ENCODE measurements at regions not wholly inside any gene's neighbourhood (a gene's known extent, or its start where the extent isn't known, plus 50 kb on each side); places are given as distances from the start of the nearest gene placed in this dataset.

- TF ChIP-seq, protein P1, sequence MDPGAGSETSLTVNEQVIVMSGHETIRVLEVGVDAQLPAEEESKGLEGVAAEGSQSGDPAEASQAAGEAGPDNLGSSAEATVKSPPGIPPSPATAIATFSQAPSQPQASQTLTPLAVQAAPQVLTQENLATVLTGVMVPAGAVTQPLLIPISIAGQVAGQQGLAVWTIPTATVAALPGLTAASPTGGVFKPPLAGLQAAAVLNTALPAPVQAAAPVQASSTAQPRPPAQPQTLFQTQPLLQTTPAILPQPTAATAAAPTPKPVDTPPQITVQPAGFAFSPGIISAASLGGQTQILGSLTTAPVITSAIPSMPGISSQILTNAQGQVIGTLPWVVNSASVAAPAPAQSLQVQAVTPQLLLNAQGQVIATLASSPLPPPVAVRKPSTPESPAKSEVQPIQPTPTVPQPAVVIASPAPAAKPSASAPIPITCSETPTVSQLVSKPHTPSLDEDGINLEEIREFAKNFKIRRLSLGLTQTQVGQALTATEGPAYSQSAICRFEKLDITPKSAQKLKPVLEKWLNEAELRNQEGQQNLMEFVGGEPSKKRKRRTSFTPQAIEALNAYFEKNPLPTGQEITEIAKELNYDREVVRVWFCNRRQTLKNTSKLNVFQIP (CRISPR knock-in tag; IDR thresholded peaks at IDR 0.05; ENCODE audit: borderline replicate concordance, low read depth) = no peak
- TF ChIP-seq ISL1 (CRISPR knock-in tag; IDR thresholded peaks at IDR 0.05) (no peak), CSDC2 (CRISPR knock-in tag; IDR thresholded peaks at IDR 0.05) (no peak), ARNTL (CRISPR knock-in tag; IDR thresholded peaks at IDR 0.05; ENCODE audit: borderline replicate concordance, low read depth) (no peak), ZFP3 (CRISPR knock-in tag; IDR thresholded peaks at IDR 0.05) (no peak), RARB (CRISPR knock-in tag; IDR thresholded peaks at IDR 0.05) (no peak), ZFP30 (CRISPR knock-in tag; IDR thresholded peaks at IDR 0.05) (no peak), BACH2 (CRISPR knock-in tag; IDR thresholded peaks at IDR 0.05; ENCODE audit: borderline replicate concordance) (no peak), ZC3H10 (CRISPR knock-in tag; IDR thresholded peaks at IDR 0.05) (no peak), ZNF70 (CRISPR knock-in tag; IDR thresholded peaks at IDR 0.05) (no peak)
- TF ChIP-seq, protein P2, sequence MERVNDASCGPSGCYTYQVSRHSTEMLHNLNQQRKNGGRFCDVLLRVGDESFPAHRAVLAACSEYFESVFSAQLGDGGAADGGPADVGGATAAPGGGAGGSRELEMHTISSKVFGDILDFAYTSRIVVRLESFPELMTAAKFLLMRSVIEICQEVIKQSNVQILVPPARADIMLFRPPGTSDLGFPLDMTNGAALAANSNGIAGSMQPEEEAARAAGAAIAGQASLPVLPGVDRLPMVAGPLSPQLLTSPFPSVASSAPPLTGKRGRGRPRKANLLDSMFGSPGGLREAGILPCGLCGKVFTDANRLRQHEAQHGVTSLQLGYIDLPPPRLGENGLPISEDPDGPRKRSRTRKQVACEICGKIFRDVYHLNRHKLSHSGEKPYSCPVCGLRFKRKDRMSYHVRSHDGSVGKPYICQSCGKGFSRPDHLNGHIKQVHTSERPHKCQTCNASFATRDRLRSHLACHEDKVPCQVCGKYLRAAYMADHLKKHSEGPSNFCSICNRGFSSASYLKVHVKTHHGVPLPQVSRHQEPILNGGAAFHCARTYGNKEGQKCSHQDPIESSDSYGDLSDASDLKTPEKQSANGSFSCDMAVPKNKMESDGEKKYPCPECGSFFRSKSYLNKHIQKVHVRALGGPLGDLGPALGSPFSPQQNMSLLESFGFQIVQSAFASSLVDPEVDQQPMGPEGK (CRISPR knock-in tag; IDR thresholded peaks at IDR 0.05; ENCODE audit: borderline replicate concordance) = no peak
- no peak for ATAC-seq
Observed at GRCh38 chr2:150690261-150690660, 202.8 kb upstream of the RND3 start.

- no peak for ATAC-seq
- no peak for TF ChIP-seq ZC3H10 (CRISPR knock-in tag; IDR thresholded peaks at IDR 0.05)
- no peak for TF ChIP-seq ISL1 (CRISPR knock-in tag; IDR thresholded peaks at IDR 0.05)
- no peak for TF ChIP-seq BACH2 (CRISPR knock-in tag; IDR thresholded peaks at IDR 0.05; ENCODE audit: borderline replicate concordance)
- no peak for TF ChIP-seq OSR1 (CRISPR knock-in tag; IDR thresholded peaks at IDR 0.05)
- TF ChIP-seq CSRNP3 (CRISPR knock-in tag; IDR thresholded peaks at IDR 0.05) = no peak
- TF ChIP-seq PPARA (CRISPR knock-in tag; IDR thresholded peaks at IDR 0.05; ENCODE audit: borderline replicate concordance) = no peak
- no peak for TF ChIP-seq RARB (CRISPR knock-in tag; IDR thresholded peaks at IDR 0.05)
- TF ChIP-seq, protein P1 (CRISPR knock-in tag; IDR thresholded peaks at IDR 0.05; ENCODE audit: borderline replicate concordance, low read depth) = no peak
- TF ChIP-seq, protein P2 (CRISPR knock-in tag; IDR thresholded peaks at IDR 0.05; ENCODE audit: borderline replicate concordance) = no peak
- TF ChIP-seq CSDC2 (CRISPR knock-in tag; IDR thresholded peaks at IDR 0.05) = no peak
- TF ChIP-seq ZNF565 (CRISPR knock-in tag; conservative IDR thresholded peaks at IDR 0.05; ENCODE audit: low read depth) = no peak
- TF ChIP-seq ESRRG (CRISPR knock-in tag; IDR thresholded peaks at IDR 0.05) = no peak
- TF ChIP-seq TCF4 (CRISPR knock-in tag; IDR thresholded peaks at IDR 0.05; ENCODE audit: borderline replicate concordance) = no peak
- TF ChIP-seq ZNF8 (CRISPR knock-in tag; IDR thresholded peaks at IDR 0.05) = no peak
- TF ChIP-seq, protein P3, sequence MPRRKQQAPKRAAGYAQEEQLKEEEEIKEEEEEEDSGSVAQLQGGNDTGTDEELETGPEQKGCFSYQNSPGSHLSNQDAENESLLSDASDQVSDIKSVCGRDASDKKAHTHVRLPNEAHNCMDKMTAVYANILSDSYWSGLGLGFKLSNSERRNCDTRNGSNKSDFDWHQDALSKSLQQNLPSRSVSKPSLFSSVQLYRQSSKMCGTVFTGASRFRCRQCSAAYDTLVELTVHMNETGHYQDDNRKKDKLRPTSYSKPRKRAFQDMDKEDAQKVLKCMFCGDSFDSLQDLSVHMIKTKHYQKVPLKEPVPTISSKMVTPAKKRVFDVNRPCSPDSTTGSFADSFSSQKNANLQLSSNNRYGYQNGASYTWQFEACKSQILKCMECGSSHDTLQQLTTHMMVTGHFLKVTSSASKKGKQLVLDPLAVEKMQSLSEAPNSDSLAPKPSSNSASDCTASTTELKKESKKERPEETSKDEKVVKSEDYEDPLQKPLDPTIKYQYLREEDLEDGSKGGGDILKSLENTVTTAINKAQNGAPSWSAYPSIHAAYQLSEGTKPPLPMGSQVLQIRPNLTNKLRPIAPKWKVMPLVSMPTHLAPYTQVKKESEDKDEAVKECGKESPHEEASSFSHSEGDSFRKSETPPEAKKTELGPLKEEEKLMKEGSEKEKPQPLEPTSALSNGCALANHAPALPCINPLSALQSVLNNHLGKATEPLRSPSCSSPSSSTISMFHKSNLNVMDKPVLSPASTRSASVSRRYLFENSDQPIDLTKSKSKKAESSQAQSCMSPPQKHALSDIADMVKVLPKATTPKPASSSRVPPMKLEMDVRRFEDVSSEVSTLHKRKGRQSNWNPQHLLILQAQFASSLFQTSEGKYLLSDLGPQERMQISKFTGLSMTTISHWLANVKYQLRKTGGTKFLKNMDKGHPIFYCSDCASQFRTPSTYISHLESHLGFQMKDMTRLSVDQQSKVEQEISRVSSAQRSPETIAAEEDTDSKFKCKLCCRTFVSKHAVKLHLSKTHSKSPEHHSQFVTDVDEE (CRISPR knock-in tag; IDR thresholded peaks at IDR 0.05) = no peak
Observed at GRCh38 chr2:150689590-150689989, 202.1 kb upstream of the RND3 start.
